GM20000 (cell line): ENCODE measurements at regions not wholly inside any gene's neighbourhood (a gene's known extent, or its start where the extent isn't known, plus 50 kb on each side); places are given as distances from the start of the nearest gene placed in this dataset.

Experiments used
- DNase-seq: peaks from one replicate; pipeline ENCODE4 v3.0.0; 2012; ENCODE audit warnings: low spot score
- TF ChIP-seq, protein P1 (sequence below): IDR thresholded peaks from 2 replicates; pipeline ENCODE4 v1.5.1; 2012; ENCODE audit warnings: mild to moderate bottlenecking, control low read depth; ENCODE audit errors: extremely low read depth, missing control alignments

DNA sequence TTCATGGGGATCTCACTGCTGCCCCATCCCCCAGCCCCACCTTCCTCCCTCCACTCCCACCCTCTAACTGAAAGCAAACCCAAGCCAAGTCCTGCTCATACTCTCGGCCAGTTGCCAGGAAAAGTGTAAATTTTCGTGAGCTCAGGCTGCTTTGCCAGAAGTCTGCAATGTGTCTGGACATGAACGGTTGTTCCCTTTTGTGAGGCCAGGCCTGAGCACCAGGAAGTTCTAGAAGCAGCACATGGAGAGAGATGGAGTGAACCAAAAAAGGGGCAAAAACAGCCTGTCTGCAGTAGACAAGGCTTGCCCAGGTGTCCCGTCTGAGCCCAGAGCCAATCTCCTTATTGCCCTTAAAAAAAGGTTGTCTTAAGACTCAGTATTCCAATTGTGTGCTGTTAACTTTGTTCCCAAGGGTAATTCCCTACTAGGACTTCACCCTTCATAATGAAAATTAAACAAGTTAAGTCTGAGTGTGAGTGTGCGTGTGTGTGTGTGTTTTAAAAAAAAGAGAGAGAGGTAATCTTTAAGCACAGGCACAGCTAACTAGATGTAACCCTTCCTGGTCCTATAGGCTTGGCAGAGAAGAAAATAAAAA is 247.1 kb downstream of the BCL11A start:
- no peak for DNase-seq
- TF ChIP-seq, protein P1, sequence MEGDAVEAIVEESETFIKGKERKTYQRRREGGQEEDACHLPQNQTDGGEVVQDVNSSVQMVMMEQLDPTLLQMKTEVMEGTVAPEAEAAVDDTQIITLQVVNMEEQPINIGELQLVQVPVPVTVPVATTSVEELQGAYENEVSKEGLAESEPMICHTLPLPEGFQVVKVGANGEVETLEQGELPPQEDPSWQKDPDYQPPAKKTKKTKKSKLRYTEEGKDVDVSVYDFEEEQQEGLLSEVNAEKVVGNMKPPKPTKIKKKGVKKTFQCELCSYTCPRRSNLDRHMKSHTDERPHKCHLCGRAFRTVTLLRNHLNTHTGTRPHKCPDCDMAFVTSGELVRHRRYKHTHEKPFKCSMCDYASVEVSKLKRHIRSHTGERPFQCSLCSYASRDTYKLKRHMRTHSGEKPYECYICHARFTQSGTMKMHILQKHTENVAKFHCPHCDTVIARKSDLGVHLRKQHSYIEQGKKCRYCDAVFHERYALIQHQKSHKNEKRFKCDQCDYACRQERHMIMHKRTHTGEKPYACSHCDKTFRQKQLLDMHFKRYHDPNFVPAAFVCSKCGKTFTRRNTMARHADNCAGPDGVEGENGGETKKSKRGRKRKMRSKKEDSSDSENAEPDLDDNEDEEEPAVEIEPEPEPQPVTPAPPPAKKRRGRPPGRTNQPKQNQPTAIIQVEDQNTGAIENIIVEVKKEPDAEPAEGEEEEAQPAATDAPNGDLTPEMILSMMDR: no peak

GRCh38 chr2:60303680-60304079 is 249.8 kb downstream of the BCL11A start:
- TF ChIP-seq, protein P1: no peak
- no peak for DNase-seq

DNA sequence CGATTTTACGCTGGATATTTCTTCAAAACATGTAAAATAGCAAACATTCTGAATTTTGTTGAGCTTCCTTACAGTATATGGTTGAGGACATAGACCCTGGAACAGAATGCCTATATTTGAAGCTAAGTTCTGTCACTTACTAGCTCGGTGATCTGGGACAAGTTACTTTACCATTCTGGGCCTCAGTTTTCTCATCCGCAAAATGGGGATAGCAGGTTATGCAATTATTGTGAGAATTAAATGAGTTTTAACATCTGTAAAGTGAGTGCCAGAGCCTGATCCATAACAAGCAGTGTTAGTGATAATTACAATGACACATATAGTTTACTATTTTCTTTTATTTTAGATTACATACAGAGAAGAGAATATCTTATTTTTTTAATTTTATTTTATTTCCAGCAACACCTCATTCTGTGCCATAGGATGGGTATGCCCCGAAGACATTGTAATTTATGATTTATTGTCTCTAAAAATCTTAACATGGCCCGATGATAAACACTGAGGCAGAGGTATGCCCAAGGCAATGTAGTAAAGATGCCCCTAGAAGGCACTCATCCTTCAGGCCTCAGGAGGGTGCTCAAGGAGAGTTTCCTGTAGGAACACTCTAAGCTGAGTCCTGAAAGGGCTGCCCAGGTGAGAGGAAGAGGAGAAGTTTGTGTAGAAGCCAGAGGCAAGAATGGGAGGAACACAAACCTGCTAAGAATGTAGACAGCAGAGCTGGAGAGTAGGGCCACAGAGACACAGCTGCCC is 250.9 kb downstream of the BCL11A start:
- DNase-seq: no peak
- TF ChIP-seq, protein P1: no peak

GRCh38 chr2:60301726-60302125 is 251.7 kb downstream of the BCL11A start:
- TF ChIP-seq, protein P1: no peak
- DNase-seq: no peak

DNA sequence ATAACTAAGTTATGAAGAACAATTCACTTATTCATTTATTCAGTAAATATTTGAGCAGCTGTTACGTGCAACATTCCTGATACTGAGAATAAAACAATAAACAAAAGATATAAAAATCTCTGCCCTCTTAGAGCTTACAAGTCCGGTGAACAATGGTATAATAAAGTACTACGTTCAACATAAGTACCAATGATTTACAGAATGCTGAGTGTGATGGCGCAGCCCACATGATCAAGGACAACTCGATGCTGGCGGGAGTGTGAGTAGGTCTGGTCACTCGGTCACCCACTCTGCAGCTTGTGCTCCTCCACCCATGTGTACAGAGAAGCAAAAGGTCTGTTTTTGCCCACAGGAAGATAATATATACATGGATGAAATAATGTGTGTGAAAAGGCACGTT is 254.3 kb downstream of the BCL11A start:
- DNase-seq: no peak
- TF ChIP-seq, protein P1: no peak

GRCh38 chr2:60298006-60298696 is 255.3 kb downstream of the BCL11A start:
- TF ChIP-seq, protein P1: no peak
- no peak for DNase-seq
